Superior temporal gyrus (tissue), 1 donor: ENCODE measurements at regions not wholly inside any gene's neighbourhood (a gene's known extent, or its start where the extent isn't known, plus 50 kb on each side); places are given as distances from the start of the nearest gene placed in this dataset.

Source experiments
- DNase-seq: peaks from one replicate; pipeline ENCODE4 v3.0.0-alpha.2; 2016; ENCODE audit errors: extremely low spot score

GRCh38 chr4:177696438-177696966 lies 254.3 kb upstream of the AGA start:
- DNase-seq: no peak

DNA sequence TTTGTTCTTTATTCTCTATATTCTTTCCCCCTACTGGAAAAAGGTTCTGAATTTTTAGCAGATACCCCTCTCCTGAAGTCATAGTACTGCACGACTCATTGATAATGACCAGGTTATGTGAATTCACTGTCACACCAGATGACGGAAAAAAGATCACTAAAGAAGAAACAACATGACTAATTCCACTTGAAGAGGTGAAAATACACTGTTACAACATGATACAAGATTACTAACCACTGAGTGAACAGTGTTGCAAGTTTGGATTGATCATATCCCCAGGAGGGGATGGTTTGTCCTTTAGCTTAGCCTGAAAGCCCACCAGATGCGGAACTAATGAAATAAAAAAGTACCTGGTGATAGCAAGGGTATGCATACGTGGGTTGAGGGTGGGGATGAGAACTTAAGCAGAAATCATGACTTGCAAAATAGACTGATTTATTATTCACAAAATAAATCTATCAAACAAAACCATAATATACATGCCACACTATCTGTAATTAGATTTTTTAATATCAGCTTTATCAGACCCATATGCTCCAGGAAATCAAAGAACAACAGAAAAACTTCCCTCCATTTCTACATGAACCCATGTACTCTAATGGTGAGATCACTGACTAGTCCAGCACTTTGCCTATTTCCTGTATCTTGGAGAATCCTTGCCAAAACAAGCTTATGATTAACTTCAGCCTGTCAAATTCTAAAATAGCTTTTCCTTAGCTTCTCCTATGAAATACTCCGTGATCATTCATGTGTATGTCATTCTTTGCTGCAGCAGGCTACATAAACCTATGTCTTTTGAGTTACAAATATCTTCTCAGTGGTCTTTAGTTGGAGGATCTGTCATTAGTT lies 257.4 kb upstream of the AGA start:
- no peak for DNase-seq

DNA sequence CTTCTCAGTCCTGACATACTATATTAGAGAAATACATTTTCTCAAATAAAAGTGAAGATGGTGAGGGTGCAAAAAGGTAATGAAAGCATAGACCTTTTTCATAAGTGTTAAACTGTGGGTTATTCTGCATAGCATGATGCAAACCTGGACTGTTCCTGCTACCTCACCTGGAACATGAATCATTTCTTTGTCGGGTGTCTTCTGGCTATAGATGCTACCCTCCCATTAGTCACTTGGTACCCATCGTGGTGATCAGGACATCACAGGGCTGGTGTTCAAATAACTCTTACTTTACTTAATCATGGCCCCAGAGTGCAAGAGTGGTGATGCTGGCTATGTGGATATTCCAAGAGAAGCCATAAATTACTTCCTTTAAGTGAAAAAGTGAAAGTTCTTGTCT lies 264.7 kb upstream of the AGA start:
- DNase-seq: no peak

DNA sequence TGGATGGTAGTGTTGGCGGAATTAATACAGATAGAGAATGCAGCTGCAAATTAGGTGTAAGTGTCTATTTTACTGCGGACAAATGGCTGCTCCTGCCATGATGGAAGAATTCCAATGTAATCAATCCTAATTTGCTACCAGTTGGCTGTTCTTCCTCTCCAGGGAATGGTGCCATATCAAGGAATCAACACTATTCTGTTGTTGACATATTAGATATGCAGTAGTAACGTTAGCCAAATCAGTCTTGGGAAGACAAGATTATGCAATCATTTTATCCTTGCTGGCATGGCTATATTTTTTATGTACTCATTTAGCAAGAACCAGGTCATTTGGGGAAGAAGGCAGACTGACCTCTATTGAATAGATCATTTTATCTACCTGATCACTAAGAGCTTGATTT lies 271.2 kb upstream of the AGA start:
- DNase-seq: no peak

DNA sequence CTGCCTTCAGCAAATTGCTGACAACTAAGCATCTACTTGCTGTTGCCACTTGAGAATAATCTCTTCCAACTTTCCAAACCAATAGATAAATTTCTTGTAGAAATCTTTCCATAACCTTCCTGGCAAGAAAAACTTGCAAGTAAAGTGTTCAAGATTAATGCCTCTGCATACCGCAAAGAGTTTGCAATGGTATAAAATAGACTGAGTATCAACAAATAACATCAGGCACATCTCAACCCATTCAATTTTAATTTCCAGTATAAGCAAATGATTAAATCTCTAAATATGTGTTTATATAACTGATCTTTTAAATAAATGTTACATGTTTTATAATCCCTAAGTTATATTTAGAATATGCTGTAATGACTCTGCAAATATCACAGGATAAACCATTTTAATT lies 275.2 kb upstream of the AGA start:
- no peak for DNase-seq

DNA sequence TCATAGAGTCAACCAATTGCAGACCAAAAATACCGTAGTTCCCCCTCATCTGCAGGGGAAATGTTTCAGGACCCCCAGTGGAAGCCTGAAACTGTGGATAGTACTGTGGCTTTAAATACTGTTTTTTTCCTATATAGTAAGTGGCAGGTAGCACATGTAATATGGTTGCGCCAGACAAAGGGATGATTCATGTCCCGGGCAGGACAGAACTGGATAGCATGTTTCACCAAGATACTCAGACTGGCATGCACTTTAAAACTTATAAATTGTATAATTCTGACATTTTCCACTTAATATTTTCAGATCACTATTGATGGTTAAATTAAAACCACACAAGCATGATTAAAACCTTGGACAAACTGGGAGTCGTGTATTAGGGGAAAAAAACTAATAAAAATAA lies 276.3 kb upstream of the AGA start:
- no peak for DNase-seq

- no peak for DNase-seq
Observed at GRCh38 chr4:177726111-177726510, 283.9 kb upstream of the AGA start.

GRCh38 chr4:177728361-177729152 lies 286.3 kb upstream of the AGA start:
- no peak for DNase-seq

DNA sequence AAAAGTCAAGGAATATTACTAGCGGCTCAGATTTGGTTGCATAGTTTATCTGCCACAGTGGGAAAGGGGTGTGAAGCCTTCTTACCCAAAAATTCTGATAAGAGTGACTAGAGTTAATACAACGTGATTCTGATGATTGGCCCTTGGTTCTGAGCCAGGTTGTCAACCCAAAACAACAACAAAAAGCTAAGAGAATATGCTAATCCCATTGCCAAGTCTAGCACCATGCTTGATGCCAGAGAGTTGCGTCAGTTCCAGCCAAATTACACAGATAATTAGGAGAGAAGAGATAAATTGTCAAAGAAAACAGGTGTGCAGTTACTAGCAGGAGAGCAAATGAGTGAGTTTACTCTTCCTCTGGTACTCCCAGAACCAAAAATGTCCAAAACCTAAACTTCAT lies 287.4 kb upstream of the AGA start:
- no peak for DNase-seq

GRCh38 chr4:177737387-177737940 lies 295.2 kb upstream of the AGA start:
- DNase-seq: no peak

DNA sequence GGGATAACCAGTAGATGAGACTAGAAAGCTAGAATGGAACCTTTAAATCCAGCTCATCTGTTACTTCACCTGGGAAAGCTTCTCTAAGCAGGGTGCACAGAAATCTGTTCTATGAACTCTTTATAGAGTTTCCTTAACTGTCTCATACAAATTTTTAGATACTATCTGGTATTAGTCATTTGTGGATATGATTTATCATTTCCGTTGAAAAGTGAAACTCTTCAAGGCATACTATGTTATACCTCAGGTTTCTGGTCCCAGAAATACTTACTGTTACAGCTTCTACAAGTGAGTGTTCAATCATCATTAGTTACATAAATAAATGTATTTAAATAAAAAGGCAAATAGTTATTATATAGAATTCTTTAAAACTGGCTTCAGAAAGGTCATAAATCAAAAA lies 298.3 kb upstream of the AGA start:
- no peak for DNase-seq

GRCh38 chr4:177759729-177760128 lies 317.5 kb upstream of the AGA start:
- no peak for DNase-seq

DNA sequence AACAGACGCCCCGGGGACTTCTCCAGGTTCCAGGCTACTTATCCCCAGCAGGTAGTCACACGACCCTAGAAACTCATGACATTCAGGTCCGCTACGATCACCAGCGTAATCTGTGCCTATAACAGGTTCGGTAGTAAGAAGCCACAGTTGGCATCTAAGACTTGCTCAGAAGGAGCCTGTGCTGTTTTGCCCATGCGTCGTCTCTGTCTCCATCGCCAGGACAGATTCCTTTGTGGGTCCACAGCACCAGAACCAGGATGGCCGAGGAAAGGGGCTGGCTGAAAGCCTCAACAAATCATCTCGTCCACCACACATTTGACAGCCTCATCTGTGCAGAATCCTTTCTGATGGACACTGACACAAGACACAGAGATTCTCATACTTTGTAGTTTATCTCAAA lies 319.5 kb upstream of the AGA start:
- no peak for DNase-seq

- no peak for DNase-seq
Observed at GRCh38 chr4:177769155-177769554, 326.9 kb upstream of the AGA start.

- DNase-seq: no peak
Observed at GRCh38 chr4:177770776-177771175, 328.5 kb upstream of the AGA start.

DNA sequence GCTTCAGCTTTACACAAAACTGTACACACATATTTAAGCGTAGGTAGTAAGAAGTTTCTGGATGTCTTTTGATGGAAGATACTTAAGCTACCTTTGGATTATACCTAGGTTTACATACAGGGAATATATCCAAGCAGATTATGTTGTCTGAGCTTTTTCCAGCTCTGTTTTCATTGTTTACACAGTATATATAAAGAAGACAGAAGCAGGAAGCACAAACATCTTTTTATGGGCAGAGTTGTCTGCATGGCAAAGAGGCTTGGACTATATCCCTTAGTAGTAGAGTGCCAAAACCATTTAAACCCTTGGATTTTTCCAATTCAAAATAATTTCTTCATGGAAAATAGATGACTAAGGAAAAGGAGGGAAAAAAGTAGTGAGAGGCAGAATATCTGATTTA lies 329.4 kb upstream of the AGA start:
- DNase-seq: no peak

- no peak for DNase-seq
Observed at GRCh38 chr4:177778623-177779022, 336.4 kb upstream of the AGA start.

DNA sequence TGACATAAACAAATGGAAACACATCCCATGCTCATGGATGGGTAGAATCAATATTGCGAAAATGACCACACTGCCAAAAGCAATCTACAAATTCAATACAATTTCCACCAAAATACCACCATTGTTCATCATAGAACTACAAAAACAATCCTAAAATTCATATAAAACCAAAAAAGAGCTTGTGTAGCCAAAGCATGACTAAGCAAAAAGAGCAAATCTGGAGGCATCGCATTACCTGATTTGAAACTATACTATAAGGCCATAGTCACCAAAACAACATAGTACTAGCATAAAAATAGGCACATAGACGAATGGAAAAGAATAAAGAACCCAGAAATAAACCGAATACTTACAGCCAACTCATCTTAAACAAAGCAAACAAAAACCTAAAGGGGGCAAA lies 342.8 kb upstream of the AGA start:
- no peak for DNase-seq

DNA sequence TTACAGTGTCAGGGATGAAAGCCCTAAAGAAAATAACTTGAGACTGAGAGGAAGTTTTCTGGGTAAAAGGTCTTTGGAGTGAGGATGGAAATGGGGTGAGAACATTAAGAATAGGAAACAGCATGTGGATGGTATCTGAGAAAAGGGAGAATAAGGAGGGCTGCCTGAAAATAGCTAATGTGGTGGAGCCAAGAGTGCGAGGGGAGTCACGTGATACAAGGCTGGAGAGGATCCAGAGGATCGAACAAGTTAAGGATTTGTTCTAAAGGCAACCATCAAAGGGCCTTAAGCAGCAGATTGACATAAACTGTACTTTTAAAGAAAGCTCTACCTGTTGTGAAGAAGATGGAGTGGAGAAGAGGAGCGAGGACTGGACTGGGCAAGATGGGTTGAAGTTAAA lies 347.4 kb upstream of the AGA start:
- DNase-seq: no peak

- DNase-seq: no peak
Observed at GRCh38 chr4:177791188-177791587, 349.0 kb upstream of the AGA start.

- DNase-seq: no peak
Observed at GRCh38 chr4:177796841-177797240, 354.6 kb upstream of the AGA start.

DNA sequence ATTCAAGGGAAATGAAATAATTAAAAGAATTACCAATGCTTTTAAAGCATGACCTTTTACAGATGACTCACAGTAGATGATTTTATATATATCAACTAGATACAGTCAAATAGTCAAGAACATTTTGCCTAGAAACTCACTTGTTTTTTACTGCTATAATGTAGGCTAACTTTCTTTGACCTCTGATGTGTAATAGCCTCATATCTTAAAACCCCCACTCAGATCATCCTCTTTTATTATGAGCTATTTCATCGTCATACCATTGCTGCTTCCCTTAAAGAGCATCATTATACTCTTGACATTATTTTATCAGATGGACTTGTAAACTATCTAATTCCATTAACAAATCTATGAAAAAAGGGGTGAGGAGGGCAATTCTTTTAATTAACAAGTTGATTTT lies 355.9 kb upstream of the AGA start:
- DNase-seq: no peak

GRCh38 chr4:177802162-177802561 lies 359.9 kb upstream of the AGA start:
- DNase-seq: no peak
